ENCODE measurements at regions not wholly inside any gene's neighbourhood (a gene's known extent, or its start where the extent isn't known, plus 50 kb on each side); places are given as distances from the start of the nearest gene placed in this dataset.

DNA sequence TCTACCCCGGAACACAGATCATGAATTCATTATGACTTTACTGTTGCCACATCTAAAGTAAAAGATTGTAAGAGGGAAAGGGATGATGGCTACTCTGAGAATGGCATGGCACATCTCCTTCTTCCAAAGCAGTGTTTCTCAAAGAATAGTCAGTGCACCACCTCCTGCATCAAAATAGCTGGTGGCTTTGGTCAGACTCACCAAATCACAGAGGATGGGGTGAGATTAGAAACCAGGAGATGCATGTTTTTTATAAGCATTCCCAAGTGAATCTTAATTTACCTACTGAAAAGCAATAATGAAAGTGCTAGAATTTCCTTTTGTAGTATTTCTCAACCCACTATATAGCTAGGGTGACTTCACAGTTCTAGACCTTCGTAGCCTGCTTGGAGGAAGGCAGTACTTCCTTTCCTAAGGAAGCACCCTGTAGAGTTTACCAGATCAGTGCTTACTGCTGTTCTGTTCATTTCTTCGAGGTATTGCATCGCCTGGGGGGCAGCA is 340.8 kb upstream of the KLF3 start:
- Histone ChIP-seq H3K27me3 (no peaks in the 10 kb centered on the region), H3K27ac (no peak overlapping the region), H3K36me3 (no peaks in the 10 kb centered on the region), H3K4me3 (no peak overlapping the region), H3K9me3 (no peaks in the 10 kb centered on the region), H3K4me1 (peaks cover 2 to 22% (median 12%) of the 10 kb centered on the region in 3 donors)
- WGBS, 2 donors (ENCODE audit: low coverage in 1 of 2): 83 to 89% methylated on average over 3 to 4 of the region's 4 CpGs
- no peak for ATAC-seq
- TF ChIP-seq POLR2AphosphoS5 (IDR thresholded peaks at IDR 0.05): no peak
- no peak for TF ChIP-seq EP300 (IDR thresholded peaks at IDR 0.05)
- TF ChIP-seq, protein P1, sequence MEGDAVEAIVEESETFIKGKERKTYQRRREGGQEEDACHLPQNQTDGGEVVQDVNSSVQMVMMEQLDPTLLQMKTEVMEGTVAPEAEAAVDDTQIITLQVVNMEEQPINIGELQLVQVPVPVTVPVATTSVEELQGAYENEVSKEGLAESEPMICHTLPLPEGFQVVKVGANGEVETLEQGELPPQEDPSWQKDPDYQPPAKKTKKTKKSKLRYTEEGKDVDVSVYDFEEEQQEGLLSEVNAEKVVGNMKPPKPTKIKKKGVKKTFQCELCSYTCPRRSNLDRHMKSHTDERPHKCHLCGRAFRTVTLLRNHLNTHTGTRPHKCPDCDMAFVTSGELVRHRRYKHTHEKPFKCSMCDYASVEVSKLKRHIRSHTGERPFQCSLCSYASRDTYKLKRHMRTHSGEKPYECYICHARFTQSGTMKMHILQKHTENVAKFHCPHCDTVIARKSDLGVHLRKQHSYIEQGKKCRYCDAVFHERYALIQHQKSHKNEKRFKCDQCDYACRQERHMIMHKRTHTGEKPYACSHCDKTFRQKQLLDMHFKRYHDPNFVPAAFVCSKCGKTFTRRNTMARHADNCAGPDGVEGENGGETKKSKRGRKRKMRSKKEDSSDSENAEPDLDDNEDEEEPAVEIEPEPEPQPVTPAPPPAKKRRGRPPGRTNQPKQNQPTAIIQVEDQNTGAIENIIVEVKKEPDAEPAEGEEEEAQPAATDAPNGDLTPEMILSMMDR (IDR thresholded peaks at IDR 0.05): no peak
- no peak for TF ChIP-seq POLR2A (IDR thresholded peaks at IDR 0.05)

DNA sequence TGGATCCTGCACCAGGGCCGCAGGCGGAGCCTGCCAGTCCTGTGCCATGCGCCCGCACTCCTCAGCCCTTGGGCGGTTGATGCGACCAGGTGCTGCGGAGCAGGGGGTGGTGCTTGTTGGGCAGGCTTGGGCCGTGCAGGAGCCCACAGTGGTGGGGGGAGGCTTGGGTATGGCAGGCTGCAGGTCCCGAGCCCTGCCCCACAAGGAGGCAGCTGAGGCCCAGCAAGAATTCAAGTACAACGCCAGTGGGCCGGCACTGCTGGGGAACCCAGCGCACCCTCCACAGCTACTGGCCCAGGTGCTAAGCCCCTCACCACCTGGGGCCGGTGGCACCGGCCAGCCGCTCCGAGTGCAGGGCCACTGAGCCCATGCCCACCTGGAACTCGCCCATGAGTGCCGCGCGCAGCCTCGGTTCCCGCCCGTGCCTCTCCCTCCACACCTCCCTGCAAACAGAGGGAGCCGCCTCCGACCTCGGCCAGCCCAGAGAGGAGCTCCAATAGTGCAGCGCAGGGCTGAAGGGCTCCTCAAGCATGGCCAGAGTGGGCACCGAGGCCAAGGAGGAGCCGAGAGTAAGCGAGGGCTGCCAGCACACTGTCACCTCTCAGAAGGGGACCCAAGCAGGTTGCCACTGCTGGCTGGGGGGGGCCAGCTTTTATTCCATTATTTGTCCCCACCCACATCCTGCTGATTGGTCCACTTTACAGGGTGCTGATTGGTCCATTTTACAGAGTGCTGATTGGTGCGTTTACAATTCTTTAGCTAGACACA is 339.0 kb upstream of the KLF3 start:
- TF ChIP-seq EP300 (IDR thresholded peaks at IDR 0.05) (no peak), POLR2AphosphoS5 (IDR thresholded peaks at IDR 0.05) (no peak), POLR2A (IDR thresholded peaks at IDR 0.05) (no peak)
- TF ChIP-seq, protein P1 (IDR thresholded peaks at IDR 0.05): no peak
- Histone ChIP-seq H3K4me3 (no peak overlapping the region), H3K36me3 (no peaks in the 10 kb centered on the region), H3K9me3 (no peaks in the 10 kb centered on the region), H3K27ac (no peak overlapping the region), H3K27me3 (no peaks in the 10 kb centered on the region), H3K4me1 (peaks cover 0 to 12% (median 2%) of the 10 kb centered on the region in 3 donors)
- 100% methylated on average over 1 to 3 of the region's 31 CpGs for WGBS, 2 donors (ENCODE audit: low coverage in 1 of 2)
- ATAC-seq: no peak

DNA sequence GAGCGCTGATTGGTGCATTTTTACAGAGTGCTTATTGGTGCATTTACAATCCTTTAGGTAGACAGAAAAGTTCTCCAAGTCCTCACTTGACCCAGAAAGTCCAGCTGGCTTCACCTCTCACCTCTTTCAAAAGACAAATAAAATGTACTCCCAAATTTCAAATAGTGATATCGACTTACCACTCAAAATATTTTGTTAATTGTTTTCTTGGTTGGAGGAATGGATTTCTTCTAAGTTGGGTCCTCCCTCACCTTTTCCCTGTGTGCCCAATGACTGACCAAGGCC is 338.4 kb upstream of the KLF3 start:
- 85 to 100% methylated on average over 2 of the region's 2 CpGs for WGBS, 2 donors (ENCODE audit: low coverage in 1 of 2)
- Histone ChIP-seq H3K27me3 (no peaks in the 10 kb centered on the region), H3K4me3 (no peak overlapping the region), H3K9me3 (no peaks in the 10 kb centered on the region), H3K27ac (no peak overlapping the region), H3K4me1 (peaks cover 0 to 7% (median 0%) of the 10 kb centered on the region in 3 donors), H3K36me3 (no peaks in the 10 kb centered on the region)
- TF ChIP-seq, protein P1 (IDR thresholded peaks at IDR 0.05): no peak
- TF ChIP-seq POLR2AphosphoS5 (IDR thresholded peaks at IDR 0.05) (no peak), POLR2A (IDR thresholded peaks at IDR 0.05) (no peak), EP300 (IDR thresholded peaks at IDR 0.05) (no peak)
- ATAC-seq: no peak

DNA sequence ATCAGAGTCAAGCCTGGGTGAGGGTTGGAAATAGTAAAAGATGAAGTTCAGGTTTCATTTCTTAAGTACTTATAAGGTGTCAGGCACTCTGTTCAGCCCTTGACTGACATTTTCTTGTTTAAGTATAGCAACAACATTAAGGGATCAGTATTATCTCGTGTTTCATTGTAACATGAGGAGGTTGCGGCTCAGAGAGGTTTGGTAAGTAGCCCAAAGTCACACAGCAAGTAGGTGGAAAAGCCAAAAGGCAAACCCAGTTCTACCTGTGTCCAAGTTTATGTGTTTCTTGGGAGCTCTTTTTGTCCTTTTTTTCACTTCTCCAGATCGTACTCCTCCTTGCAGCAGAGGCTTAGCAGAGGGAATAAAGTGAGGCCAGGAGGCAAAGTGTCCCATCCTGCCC is 337.5 kb upstream of the KLF3 start:
- 95 to 96% methylated on average over 3 of the region's 3 CpGs for WGBS, 2 donors (ENCODE audit: low coverage in 1 of 2)

More for the DNA sequence above, 337.5 kb upstream of the KLF3 start:
- Histone ChIP-seq H3K4me3 (no peak overlapping the region), H3K4me1 (peaks cover 0 to 6% (median 0%) of the 10 kb centered on the region in 3 donors), H3K9me3 (no peaks in the 10 kb centered on the region), H3K36me3 (no peaks in the 10 kb centered on the region), H3K27me3 (no peaks in the 10 kb centered on the region), H3K27ac (no peak overlapping the region)
- TF ChIP-seq EP300 (IDR thresholded peaks at IDR 0.05) (no peak), POLR2A (IDR thresholded peaks at IDR 0.05) (no peak), POLR2AphosphoS5 (IDR thresholded peaks at IDR 0.05) (no peak)
- TF ChIP-seq, protein P1 (IDR thresholded peaks at IDR 0.05): no peak
- no peak for ATAC-seq

All from gastroesophageal sphincter (tissue), 4 donors.